Kidney tubule cell (primary cell): ENCODE measurements at regions not wholly inside any gene's neighbourhood (a gene's known extent, or its start where the extent isn't known, plus 50 kb on each side); places are given as distances from the start of the nearest gene placed in this dataset.
"Not testable (repeated sequence)": the region's sequence is repeated elsewhere in the genome, so short reads cannot be mapped to it uniquely, and the experiment has no call there.

Experiments used
- DNase-seq: peaks from one replicate; pipeline ENCODE4 v3.0.0-alpha.2; 2018; ENCODE audit warnings: low spot score

DNA sequence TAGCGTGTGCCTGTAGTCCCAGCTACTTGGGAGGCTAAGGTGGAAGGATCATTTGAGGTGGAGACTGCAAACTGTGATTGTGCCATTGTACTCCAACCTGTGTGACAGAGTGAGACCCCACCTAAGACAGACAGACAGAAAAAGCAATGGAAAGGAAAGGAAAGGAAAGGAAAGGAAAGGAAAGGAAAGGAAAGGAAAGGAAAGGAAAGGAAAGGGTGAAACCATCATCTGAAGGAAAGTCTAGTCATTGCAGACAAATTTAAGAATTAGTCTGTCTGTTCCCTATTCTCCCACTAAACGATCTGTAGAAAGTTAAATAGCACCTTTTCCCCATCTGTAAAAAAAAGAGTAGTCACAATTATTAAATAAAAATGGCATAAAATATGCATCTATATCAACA, 91.1 kb upstream of the SKAP2 start:
- no peak for DNase-seq

DNA sequence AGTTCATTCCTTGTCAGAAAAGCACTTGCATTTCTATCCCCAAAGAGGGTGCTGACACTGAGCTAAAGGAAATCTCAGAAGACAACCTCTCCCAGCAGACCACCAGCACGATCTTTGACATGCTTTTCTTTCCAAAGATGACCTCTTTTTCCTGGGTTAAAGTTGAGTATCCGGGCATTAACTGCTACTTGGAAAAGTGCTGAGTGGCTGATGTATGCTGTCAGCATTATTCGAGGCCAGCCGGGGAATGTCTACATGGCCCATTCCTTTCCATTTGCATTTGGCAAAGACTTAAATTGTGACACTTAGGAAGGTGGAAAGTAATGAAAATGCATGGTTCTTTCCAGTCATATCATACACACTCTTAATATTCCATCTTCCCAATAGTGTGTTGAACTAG, 90.6 kb upstream of the SKAP2 start:
- DNase-seq = no peak

DNA sequence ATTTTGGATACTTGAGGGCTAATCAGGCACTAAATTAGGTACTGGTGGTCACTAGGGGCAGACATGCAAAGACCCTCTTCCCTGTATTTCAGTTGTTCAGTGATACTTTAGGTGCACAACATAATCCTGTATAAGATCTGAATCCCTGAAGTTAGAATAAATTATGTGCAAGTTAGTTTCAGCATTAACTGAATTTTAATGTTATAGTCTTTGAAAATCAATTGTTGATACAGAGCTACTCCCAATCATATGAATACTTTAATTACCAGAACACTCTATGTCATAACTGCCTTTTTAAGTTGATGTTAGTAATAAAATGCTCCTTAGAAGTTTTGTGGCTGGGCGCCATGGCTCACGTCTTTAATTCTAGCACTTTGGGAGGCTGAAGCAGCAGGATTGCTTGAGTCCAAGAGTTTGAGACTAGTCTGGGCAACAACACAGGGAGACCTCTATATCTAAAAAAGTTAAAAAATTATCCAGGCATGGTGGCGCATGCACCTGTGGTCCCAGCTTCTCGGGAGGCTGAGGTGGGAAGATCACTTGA, 87.1 kb upstream of the SKAP2 start:
- DNase-seq = no peak

DNA sequence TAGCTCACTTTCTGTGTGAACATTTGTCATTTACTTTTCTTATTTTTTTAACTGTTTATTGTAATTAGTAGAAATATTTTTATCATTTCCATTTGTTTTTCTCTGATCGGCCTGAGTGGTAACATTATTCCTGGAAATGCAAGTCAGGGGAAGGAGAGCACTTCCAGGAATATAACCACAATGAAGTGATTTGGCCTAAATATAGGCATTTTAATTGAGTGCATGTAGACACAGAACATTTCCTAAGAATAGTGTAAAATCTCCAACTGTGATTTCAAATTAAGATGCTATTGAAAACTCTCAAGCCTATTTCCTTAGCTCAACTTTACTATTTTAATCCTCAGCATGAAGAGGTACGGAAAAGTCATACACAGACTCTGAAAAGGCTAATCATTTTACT, 86.5 kb upstream of the SKAP2 start:
- DNase-seq = no peak

DNA sequence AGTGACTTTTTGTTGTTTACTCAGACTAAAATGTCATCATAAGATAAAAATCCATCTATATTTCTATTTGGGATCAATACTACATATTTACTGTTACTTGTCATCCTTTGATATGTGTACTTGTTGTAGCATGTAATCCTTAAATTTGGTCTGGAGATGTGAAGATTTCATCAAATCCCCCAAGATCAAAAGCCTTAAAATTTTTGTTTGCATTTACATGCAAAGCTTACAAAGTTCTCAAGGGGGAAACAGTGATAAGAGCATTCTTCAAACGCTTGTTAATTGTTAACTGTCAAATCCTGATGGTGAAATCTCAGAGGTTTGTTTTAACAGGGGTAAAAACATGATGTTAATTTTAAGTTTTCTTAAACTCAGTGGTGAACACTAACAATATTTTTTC, 84.9 kb upstream of the SKAP2 start:
- no peak for DNase-seq

DNA sequence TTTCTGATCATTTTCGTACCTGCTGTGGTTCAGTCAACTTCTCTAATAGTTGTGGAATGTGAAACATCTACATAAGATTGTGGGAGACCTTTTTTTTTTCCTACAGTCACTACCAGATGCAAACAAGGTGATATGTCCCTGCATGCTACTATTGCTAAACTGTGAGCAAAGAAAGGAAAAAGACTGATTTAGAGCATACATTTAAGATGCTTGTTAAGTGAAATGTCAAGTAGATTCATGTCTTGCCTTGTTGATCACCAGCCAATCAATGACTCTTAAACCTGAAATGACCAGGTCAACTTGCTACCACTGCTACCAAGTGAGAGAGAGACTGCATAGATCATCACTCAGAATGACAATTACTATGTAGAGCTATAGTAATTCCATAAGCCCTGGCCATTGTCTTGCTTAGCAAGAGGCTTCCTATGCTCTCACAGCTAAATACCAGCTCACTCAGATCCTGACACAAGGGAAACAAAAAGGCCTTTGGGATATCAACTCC, 84.3 kb upstream of the SKAP2 start:
- peak; percentile 31 for DNase-seq

DNA sequence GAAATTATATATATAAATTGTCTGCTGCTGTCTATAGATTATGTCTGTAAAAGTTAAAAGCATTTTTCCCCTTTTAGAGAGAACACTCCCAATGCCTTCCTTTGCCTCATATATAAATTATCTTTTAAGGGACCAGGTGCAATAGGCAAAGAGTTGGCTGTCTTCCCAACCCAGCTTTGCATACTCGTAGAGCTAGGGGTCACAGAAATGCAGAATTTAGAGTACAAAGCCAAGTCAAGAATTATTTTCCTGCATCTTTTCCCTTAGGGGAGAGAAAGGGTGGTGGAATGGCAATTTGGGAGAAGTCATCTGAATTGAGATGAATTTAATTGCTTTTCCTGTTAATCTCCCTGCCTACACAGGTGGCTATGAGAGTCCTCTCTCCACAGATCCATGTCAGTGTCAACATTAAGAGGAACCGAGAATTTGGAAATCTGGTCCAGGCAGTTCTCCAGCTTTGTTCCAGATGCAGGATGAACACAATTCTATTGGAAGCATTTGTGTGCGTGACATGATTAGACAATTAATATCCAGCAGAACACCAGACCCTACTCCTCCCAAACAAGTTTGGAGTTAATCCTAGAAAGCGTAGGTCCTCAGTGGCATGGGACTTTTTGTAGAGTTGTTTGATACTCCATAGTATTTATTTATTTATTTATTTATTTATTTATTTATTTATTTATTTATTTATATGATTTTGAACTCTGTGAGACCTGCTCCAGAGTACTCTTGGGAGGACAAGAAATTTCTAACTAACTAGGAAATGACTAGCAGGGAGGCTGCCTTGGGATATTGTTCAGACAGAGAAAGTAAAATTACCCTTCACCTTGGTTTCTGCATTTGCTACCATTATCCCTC, 80.3 kb upstream of the SKAP2 start:
- no peak for DNase-seq

DNA sequence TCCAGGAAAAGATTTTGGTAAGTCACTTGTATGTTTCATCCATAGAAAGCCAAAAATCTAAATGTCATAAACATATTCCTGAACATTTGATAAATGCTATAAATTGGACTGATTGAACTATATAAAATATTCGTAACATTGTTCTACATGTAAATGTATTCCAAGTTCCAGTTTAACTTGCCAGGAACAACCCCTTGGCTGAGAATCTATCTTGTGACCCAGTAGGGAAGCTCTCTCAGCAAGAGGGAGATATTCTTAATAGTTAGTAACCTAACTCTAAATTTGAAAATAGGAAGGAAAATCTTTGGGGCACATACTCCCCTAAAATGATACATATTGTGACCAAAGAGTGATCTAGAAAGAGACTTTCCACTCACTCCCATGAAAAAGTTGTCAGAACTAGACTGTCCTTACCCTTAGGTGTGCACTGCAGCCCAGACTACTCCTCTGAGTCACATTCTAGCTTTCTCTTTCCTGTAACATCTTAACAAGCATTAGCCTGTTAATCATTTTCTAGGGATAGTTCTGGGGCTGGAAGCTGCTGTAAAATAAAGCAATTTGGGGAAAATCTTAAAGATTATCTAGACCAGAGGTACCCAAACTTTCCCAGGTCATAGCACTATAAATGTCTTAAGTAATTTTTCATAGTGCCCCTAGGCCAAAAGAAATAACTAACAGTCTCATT, 73.7 kb upstream of the SKAP2 start:
- DNase-seq = peak; percentile 77

DNA sequence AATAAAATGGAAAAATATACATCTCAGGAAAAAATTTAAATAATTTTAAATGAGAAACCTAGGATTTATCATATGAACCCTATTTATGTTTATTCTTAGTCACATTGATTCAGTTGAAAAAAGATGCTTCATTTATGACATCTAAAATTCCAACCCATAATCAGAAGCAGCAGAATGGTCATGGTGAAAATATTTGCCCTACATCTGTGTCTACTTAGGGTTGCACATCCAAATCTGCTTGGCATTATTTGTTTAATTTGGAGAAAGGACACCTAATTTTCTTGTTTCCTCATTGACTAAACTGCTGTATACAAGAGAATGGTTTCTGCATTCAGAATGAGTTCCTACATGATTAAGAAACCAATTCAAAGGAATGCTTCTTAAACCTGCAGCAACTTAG, 72.9 kb upstream of the SKAP2 start:
- no peak for DNase-seq

DNA sequence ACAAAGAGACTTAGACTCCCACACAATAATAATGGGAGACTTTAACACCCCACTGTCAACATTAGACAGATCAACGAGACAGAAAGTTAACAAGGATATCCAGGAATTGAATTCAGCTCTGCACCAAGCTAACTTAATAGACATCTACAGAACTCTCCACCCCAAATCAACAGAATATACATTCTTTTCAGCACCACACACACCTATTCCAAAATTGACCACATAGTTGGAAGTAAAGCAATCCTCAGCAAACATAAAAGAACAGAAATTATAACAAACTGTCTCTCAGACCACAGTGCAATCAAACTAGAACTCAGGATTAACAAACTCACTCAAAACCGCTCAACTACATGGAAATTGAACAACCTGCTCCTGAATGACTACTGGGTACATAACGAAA, 68.2 kb upstream of the SKAP2 start:
- not testable (repeated sequence) for DNase-seq

DNA sequence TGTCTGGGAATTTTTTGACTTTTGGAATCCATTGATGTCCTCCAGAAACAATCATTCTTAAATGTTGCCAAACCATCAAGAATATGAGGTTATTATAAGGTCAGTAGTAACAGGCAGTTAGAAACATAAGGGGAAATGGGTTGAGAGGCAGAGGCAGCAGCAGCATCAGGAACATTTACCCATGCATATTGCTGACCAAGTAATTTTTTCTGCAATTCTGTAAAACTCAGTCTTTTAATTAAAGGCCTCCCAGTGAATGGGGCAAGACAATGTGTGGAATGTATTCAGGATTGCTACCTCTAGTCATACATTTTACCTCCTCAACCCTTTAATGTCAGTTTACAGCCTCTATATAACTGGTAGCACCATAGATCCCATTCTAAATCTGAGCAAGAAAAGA, 66.5 kb upstream of the SKAP2 start:
- no peak for DNase-seq

DNA sequence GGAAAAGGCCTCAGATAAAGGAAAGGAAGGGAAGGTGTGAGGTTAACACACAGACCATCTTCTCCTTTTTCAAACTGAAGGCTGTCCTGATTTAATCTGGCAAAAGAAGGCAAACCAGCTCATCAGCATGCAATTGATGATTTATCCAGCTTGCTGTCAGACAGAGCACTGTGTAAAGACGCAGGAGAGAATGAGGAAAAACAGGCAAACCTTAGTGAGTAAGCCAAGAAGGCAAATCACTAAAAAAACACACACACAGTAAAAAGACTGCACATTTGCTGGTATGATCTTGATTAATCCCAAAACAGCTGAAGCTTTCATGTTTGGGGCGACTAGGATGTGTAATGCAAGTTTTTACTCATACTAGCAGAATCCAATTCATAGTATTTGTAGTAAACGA, 65.8 kb upstream of the SKAP2 start:
- no peak for DNase-seq

DNA sequence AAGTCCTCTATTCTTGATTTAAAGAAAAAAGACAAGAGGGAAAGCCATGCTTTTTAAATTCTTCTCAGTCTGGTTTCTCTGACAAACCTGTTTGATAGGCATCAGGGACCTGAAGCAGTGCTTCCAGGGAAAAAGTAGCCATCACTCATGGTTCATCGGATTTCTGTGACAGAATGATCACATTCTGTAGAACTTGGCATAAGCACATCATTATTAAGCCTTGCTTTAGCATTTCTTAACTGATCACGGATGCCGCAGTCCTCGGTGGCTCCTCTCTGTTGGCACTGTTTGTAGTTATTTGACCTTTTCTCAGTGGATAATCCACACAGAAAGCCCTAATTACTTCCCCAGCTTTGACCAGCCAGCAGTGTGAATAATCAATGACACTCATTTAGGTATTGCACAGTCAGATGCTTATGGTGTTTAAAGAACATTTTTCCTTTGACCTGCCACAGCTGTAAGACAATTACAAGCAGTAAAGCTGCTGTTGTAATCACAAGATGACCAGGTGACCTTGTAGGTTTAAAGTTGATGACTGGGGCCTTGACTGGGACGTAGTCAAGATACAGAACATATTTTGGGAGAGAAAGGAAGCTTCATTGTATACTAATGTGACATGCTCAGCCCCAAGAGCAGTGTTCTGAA, 64.4 kb upstream of the SKAP2 start:
- DNase-seq = no peak

DNA sequence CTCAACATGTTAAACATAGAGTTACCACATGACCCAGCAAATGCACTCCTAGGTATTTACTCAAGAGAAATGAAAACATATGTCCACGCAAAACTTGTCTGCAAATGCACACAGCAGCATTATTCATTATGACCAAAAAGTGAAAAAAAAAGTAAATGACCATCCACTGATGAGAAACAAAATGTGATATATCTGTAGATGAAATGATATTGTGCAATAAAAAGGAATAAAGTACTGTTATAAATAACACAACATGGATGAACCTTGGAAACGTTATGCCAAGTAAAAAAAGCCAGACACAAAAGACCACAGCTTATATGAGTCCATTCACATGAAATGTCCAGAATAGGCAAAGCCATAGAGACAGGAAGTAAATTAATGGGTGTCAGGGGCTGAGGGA, 61.4 kb upstream of the SKAP2 start:
- DNase-seq = no peak

DNA sequence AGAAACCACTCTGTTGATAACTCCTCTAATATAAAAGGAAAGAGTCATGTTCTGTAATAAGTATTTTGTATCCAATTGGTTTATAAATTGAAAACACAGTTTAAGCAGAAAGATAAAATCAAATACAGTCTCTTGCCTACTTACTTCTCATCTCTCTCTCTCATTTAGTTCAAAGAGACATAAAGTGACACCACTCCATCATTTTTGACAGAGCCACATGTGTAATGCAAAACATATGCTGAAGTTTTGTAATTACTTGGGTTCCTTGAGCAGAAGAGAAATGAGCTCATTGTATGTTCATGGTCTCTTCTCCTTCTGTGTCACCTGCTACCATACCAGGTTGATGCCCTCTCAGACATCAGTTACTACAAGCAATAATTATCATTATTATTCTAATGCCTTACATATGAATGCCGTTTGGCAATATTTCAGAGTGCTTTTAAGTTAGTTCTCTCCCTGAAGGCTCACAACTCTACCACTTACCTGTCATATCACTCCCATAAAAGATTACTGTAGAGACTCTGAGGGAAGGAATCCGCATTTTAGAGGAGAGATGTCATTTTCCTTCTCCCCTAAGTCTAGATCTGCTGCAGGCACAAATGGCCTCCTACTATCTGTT, 59.9 kb upstream of the SKAP2 start:
- DNase-seq = no peak

DNA sequence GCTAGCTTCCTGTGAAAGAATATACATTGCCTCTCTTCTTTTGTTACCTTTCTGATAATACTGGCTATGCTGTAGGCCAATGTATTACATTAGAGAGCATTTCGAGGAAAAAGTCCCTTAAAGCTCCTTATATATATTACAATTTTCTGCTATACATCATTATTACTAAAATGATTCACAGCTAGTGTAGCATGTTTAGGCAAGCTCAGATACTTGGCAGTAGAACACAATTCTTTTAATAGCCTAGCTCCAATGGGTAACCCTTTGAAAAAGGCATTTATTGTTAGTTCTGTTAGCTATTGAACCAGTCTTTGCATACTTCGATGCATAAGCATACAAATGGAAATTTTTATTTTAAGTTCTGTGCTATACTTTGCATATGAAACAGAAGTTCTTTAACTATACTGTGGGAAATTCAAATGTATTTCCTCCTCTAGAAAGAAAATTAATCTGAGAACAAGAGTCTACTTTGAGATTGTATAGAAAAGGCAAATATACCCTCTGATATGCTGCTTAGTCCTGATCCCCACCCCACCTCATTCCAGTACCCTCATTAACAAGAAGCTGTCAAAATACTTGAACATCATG, 55.6 kb upstream of the SKAP2 start:
- DNase-seq = no peak

DNA sequence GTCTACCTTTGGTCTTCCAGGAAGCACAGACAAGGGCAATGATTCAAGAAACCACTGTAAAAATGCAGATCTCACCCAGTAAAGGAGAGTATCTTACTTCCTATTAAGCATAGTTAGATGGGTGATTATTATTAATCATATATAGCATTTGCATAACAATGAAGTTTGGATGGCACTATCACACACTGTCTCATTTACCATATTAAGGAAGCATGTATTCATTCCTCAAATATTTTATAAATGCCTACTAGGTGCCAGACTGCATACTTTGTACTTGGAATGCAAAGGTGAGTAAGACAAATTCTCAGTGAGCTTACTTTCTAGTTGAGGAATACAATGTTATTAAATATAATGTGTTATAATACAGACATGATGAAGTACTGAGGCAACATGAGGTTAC, 53.9 kb upstream of the SKAP2 start:
- DNase-seq = peak; percentile 80

DNA sequence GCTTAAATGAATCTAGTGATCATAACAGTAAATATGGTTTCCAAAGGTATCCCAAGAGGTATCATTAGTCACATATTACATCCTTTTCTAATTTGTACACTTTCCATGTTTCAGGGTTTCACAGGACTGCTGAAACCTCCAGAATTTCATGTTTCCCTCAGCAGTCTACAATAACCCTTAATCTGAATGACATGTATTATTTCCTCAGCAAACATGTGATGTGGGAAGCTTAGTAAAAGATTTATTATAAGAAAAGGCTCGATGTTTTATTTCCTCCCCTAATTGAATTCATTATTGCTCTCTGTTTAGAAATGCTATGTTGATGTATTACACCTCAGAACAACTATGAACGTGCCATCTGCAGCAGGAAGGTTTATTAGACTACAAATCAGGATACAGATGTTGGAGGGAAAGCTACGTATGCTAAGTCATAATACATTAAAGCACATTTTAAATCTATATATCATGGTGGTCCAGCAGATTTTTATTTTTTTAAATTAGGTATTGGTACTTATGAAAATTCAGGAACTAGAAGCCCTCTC, 52.5 kb upstream of the SKAP2 start:
- no peak for DNase-seq

DNA sequence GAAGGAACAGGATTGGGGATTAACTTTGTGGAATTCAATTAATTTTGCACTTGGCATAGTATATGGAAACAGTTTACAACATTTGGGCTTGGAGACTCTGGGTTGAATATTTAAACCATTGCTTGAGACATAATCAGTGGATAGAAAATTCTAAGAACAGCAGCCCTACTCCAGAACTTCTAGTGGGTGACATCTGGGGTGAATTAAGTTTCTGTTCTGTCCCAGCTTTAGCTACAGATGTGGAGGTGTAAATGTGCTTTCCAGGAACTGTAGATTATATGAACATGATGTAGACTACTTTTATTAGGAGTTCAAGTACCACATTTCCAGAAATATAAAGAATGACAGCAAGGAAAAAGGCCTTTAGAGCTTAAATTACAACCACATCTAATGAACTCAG, 51.9 kb upstream of the SKAP2 start:
- DNase-seq = no peak
